GM12892 (cell line): ENCODE measurements at regions not wholly inside any gene's neighbourhood (a gene's known extent, or its start where the extent isn't known, plus 50 kb on each side); places are given as distances from the start of the nearest gene placed in this dataset.

Source experiments
- POLR2A ChIP-seq: IDR thresholded peaks from 2 replicates; pipeline ENCODE4 v1.6.1; 2011; ENCODE audit warnings: low read depth, low read length, control low read depth
- POLR2AphosphoS5 ChIP-seq: IDR thresholded peaks from 2 replicates; pipeline ENCODE4 v1.6.1; 2011; ENCODE audit warnings: low read depth, low read length, control low read depth
- TAF1 ChIP-seq: IDR thresholded peaks from 2 replicates; pipeline ENCODE4 v1.6.1; 2011; ENCODE audit warnings: low read depth, mild to moderate bottlenecking, control low read depth, low read length, borderline replicate concordance

GRCh38 chr2:239583171-239583878, 182.5 kb upstream of the HDAC4 start:
- TF ChIP-seq POLR2A (no peak), POLR2AphosphoS5 (no peak), TAF1 (no peak)
